IMR-90 (cell line): ENCODE measurements at regions not wholly inside any gene's neighbourhood (a gene's known extent, or its start where the extent isn't known, plus 50 kb on each side); places are given as distances from the start of the nearest gene placed in this dataset.

ENCODE experiments used
- ATAC-seq: fragments of 200-7000 bp; cut with Tn5 transposase; 2 replicates; pipeline ENCODE4 v1.9.1; 2020; ENCODE audit warnings: low read depth, mild to moderate bottlenecking, moderate library complexity
- BruUV-seq: library from RNA; stranded (reverse); fragments of 400-500 nt; replicated peaks from 2 replicates; lab custom pipeline; 2021; lab: Mats Ljungman, UMichigan
- CTCF ChIA-PET: fragments of 300-600 bp; formaldehyde crosslinking; extraction: SDS; loops from one replicate; lab custom pipeline; 2021; ENCODE audit warnings: antibody characterized with exemption; lab: Yijun Ruan, JAX
- POLR2A ChIA-PET: fragments of 300-600 bp; sonication (Branson Sonifier 250); formaldehyde crosslinking; loops from one replicate; lab custom pipeline; 2022; ENCODE audit warnings: antibody characterized with exemption; ENCODE audit not compliant: unreplicated experiment; lab: Charles Lee
- DNase-seq: peaks from one replicate; pipeline ENCODE4 v3.0.0; 2013
- H2AFZ ChIP-seq: replicated peaks from 2 replicates; pipeline ENCODE3; 2013; ENCODE audit warnings: low read length, mild to moderate bottlenecking; ENCODE audit not compliant: poor library complexity
- H2AK5ac ChIP-seq: 2 replicates; pipeline ENCODE4 v1.6.1; 2013; ENCODE audit warnings: low read depth, low read length, inconsistent platforms
- H2AK9ac ChIP-seq: replicated peaks from 2 replicates; pipeline ENCODE3; 2013; ENCODE audit warnings: mild to moderate bottlenecking, low read depth, low read length, moderate library complexity; ENCODE audit not compliant: poor library complexity
- H2BK120ac ChIP-seq: 2 replicates; pipeline ENCODE4 v1.6.1; 2013; ENCODE audit warnings: low read depth, low read length, inconsistent platforms
- H2BK15ac ChIP-seq: 3 replicates; pipeline ENCODE4 v1.6.1; 2013; ENCODE audit warnings: low read depth, low read length, inconsistent platforms
- H2BK20ac ChIP-seq: 2 replicates; pipeline ENCODE4 v1.6.1; 2013; ENCODE audit warnings: low read depth, mild to moderate bottlenecking, inconsistent platforms, low read length, moderate library complexity
- H2BK5ac ChIP-seq: 2 replicates; pipeline ENCODE4 v1.6.1; 2013; ENCODE audit warnings: mild to moderate bottlenecking, low read depth, low read length, inconsistent platforms; ENCODE audit not compliant: poor library complexity, severe bottlenecking
- H3K14ac ChIP-seq: replicated peaks from 2 replicates; pipeline ENCODE4 v1.6.1; 2013; ENCODE audit warnings: low read depth, low read length, inconsistent platforms
- H3K18ac ChIP-seq: 2 replicates; pipeline ENCODE4 v1.6.1; 2013; ENCODE audit warnings: low read depth, low read length, control low read depth
- H3K23ac ChIP-seq: 2 replicates; pipeline ENCODE4 v1.6.1; 2013; ENCODE audit warnings: low read depth, low read length, inconsistent platforms
- H3K27ac ChIP-seq: 2 replicates; pipeline ENCODE4 v1.5.1; 2013; ENCODE audit warnings: mild to moderate bottlenecking, control low read depth, low read length; ENCODE audit not compliant: insufficient read depth
- H3K27me3 ChIP-seq: 2 replicates; pipeline ENCODE4 v1.6.1; 2013; ENCODE audit warnings: low read length; ENCODE audit not compliant: control insufficient read depth, insufficient read depth
- H3K36me3 ChIP-seq: 2 replicates; pipeline ENCODE4 v1.6.1; 2013; ENCODE audit warnings: low read length, mixed read lengths; ENCODE audit not compliant: control insufficient read depth, insufficient read depth
- H3K4ac ChIP-seq: 2 replicates; pipeline ENCODE4 v1.6.1; 2013; ENCODE audit warnings: low read depth, low read length, inconsistent platforms
- H3K4me1 ChIP-seq: 2 replicates; pipeline ENCODE4 v1.6.1; 2013; ENCODE audit warnings: low read length, mixed read lengths; ENCODE audit not compliant: control insufficient read depth, insufficient read depth
- H3K4me2 ChIP-seq: 2 replicates; pipeline ENCODE4 v1.6.1; 2013; ENCODE audit warnings: low read depth, mild to moderate bottlenecking, control low read depth, low read length, moderate library complexity
- H3K4me3 ChIP-seq: 2 replicates; pipeline ENCODE4 v1.5.1; 2013; ENCODE audit warnings: low read depth, mild to moderate bottlenecking, control low read depth, low read length, moderate library complexity; ENCODE audit not compliant: insufficient read depth
- H3K56ac ChIP-seq: 2 replicates; pipeline ENCODE4 v1.6.1; 2013; ENCODE audit warnings: low read length, inconsistent platforms; ENCODE audit not compliant: insufficient read depth; ENCODE audit errors: extremely low read depth
- H3K79me1 ChIP-seq, 2 experiments: 2 replicates each; pipeline ENCODE4 v1.6.1; 2013; ENCODE audit warnings: low read length in 2 of 2, inconsistent platforms in 1 of 2, low read depth in 1 of 2
- H3K9ac ChIP-seq: 2 replicates; pipeline ENCODE4 v1.6.1; 2013; ENCODE audit warnings: low read depth, low read length, control low read depth
- H3K9me1 ChIP-seq: 2 replicates; pipeline ENCODE4 v1.6.1; 2013; ENCODE audit warnings: low read length, inconsistent platforms; ENCODE audit not compliant: insufficient read depth
- H3K9me3 ChIP-seq: 2 replicates; pipeline ENCODE4 v1.6.1; 2013; ENCODE audit warnings: low read length; ENCODE audit not compliant: control insufficient read depth, insufficient read depth
- H4K20me1 ChIP-seq: 2 replicates; pipeline ENCODE4 v1.6.1; 2013; ENCODE audit warnings: low read length, inconsistent platforms; ENCODE audit not compliant: insufficient read depth
- H4K5ac ChIP-seq: 2 replicates; pipeline ENCODE4 v1.6.1; 2013; ENCODE audit warnings: mild to moderate bottlenecking, low read depth, low read length, control low read depth
- H4K8ac ChIP-seq, 2 experiments: 2 replicates each; pipeline ENCODE4 v1.6.1; 2013; ENCODE audit warnings: low read depth in 2 of 2, low read length in 2 of 2, control low read depth in 1 of 2, inconsistent platforms in 1 of 2
- H4K91ac ChIP-seq: 2 replicates; pipeline ENCODE4 v1.6.1; 2013; ENCODE audit warnings: low read depth, low read length, inconsistent platforms; ENCODE audit not compliant: insufficient read depth
- BHLHE40 ChIP-seq: fragments of 150-350 bp; IDR thresholded peaks from 2 replicates; pipeline ENCODE4 v1.6.1; 2016; ENCODE audit warnings: mild to moderate bottlenecking, low read depth, low read length
- CEBPB ChIP-seq: IDR thresholded peaks from 2 replicates; pipeline ENCODE4 v1.6.1; 2012; ENCODE audit warnings: low read depth, low read length, improper control_type of control experiment
- CHD1 ChIP-seq: IDR thresholded peaks from 2 replicates; pipeline ENCODE4 v1.6.1; 2012; ENCODE audit warnings: low read depth, low read length, improper control_type of control experiment
- ELK1 ChIP-seq: fragments of 150-350 bp; IDR thresholded peaks from 2 replicates; pipeline ENCODE4 v1.6.1; 2016; ENCODE audit warnings: low read depth, mild to moderate bottlenecking, low read length, moderate library complexity, borderline replicate concordance
- FOS ChIP-seq: fragments of 150-350 bp; IDR thresholded peaks from 2 replicates; pipeline ENCODE4 v1.6.1; 2016; ENCODE audit warnings: low read depth, low read length
- MAZ ChIP-seq: IDR thresholded peaks from 2 replicates; pipeline ENCODE4 v1.6.1; 2012; ENCODE audit warnings: low read depth, mild to moderate bottlenecking, low read length, improper control_type of control experiment, moderate library complexity, borderline replicate concordance
- MXI1 ChIP-seq: IDR thresholded peaks from 2 replicates; pipeline ENCODE4 v1.6.1; 2012; ENCODE audit warnings: low read depth, mild to moderate bottlenecking, low read length, moderate library complexity, borderline replicate concordance
- POLR2A ChIP-seq: IDR thresholded peaks from 2 replicates; pipeline ENCODE4 v1.6.1; 2012; ENCODE audit warnings: mild to moderate bottlenecking, low read depth, low read length
- RAD21 ChIP-seq: IDR thresholded peaks from 2 replicates; pipeline ENCODE4 v1.6.1; 2012; ENCODE audit warnings: low read length, improper control_type of control experiment
- RCOR1 ChIP-seq: IDR thresholded peaks from 2 replicates; pipeline ENCODE4 v1.6.1; 2012; ENCODE audit warnings: mild to moderate bottlenecking, low read length, improper control_type of control experiment; ENCODE audit not compliant: insufficient replicate concordance
- SMC3 ChIP-seq: fragments of 150-350 bp; IDR thresholded peaks from 2 replicates; pipeline ENCODE4 v1.6.1; 2016; ENCODE audit warnings: low read depth, mild to moderate bottlenecking, antibody characterized with exemption, low read length, moderate library complexity
- USF2 ChIP-seq: fragments of 150-350 bp; IDR thresholded peaks from 2 replicates; pipeline ENCODE4 v1.6.1; 2017; ENCODE audit warnings: mild to moderate bottlenecking, antibody characterized with exemption, low read length, low read depth
- WGBS, 2 experiments: methylation state at CpG; one replicate each; pipeline versions ENCODE4 v1.1.5 to v1.1.7; 2013; ENCODE audit warnings: missing lambda C conversion rate in 2 of 2; ENCODE audit not compliant: insufficient read length in 1 of 2; ENCODE audit errors: extremely low coverage in 2 of 2; 5-methylcytosine and 5-hydroxymethylcytosine counted together
- dilution Hi-C: fragments of 300-500 bp; cut with HindIII; formaldehyde crosslinking; loops from one replicate; pipeline ENCODE4 v1.14.3; 2018; ENCODE audit warnings: low sequenced_read_pairs; ENCODE audit not compliant: unreplicated experiment
- in situ Hi-C: fragments of 300-500 bp; cut with MboI; formaldehyde crosslinking; loops from 3 replicates; pipeline ENCODE4 v1.14.3; 2019; ENCODE audit warnings: low sequenced_read_pairs, inconsistent platforms, mixed read lengths
- intact Hi-C: fragments of 100-400 bp; cut with micrococcal nuclease; formaldehyde crosslinking; loops from 2 replicates; pipeline ENCODE4 v1.10.0; 2022
- TF ChIP-seq, protein P1 (sequence below): conservative IDR thresholded peaks from 2 replicates; pipeline ENCODE4 v1.5.1; 2012; ENCODE audit warnings: mild to moderate bottlenecking, low read depth, low read length, improper control_type of control experiment

- Histone ChIP-seq H3K9me1 (no peaks in the 10 kb centered on the region), H3K79me1 (no peaks in the 10 kb centered on the region), H3K4me1 (no peaks in the 10 kb centered on the region), H2AK9ac (no peak overlapping the region), H3K56ac (no peak overlapping the region), H2BK5ac (no peak overlapping the region), H4K5ac (no peak overlapping the region), H3K4me2 (no peak overlapping the region), H3K36me3 (no peaks in the 10 kb centered on the region), H2BK15ac (no peak overlapping the region), H4K91ac (no peak overlapping the region), H3K18ac (no peak overlapping the region), H2AFZ (no peak overlapping the region), H3K4me3 (no peak overlapping the region), H4K8ac (no peak overlapping the region), H3K23ac (no peak overlapping the region), H3K9ac (no peak overlapping the region), H3K14ac (no peak overlapping the region), H2AK5ac (no peak overlapping the region), H3K27me3 (peaks cover 15% of the 10 kb centered on the region), H2BK20ac (no peak overlapping the region), H4K20me1 (no peaks in the 10 kb centered on the region), H3K27ac (no peak overlapping the region), H2BK120ac (no peak overlapping the region), H3K9me3 (no peaks in the 10 kb centered on the region), H3K4ac (no peak overlapping the region)
- no peak for ATAC-seq
- no peak for DNase-seq
- BruUV-seq, result no TSS peak
- intact Hi-C loops (loop anchor here (5.0 kb wide), 1 partner anchor 34 kb away; no protein-coding TSS in a partner anchor), in situ Hi-C loops (no loop called here), dilution Hi-C loops (no loop called here)
- no peak for TF ChIP-seq SMC3
- TF ChIP-seq FOS, result no peak
- no peak for TF ChIP-seq BHLHE40
- no peak for TF ChIP-seq CHD1
- no peak for TF ChIP-seq RCOR1
- TF ChIP-seq, protein P1, sequence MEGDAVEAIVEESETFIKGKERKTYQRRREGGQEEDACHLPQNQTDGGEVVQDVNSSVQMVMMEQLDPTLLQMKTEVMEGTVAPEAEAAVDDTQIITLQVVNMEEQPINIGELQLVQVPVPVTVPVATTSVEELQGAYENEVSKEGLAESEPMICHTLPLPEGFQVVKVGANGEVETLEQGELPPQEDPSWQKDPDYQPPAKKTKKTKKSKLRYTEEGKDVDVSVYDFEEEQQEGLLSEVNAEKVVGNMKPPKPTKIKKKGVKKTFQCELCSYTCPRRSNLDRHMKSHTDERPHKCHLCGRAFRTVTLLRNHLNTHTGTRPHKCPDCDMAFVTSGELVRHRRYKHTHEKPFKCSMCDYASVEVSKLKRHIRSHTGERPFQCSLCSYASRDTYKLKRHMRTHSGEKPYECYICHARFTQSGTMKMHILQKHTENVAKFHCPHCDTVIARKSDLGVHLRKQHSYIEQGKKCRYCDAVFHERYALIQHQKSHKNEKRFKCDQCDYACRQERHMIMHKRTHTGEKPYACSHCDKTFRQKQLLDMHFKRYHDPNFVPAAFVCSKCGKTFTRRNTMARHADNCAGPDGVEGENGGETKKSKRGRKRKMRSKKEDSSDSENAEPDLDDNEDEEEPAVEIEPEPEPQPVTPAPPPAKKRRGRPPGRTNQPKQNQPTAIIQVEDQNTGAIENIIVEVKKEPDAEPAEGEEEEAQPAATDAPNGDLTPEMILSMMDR, result no peak
- no peak for TF ChIP-seq USF2
- TF ChIP-seq MXI1, result no peak
- no peak for TF ChIP-seq POLR2A
- TF ChIP-seq ELK1, result no peak
- no peak for TF ChIP-seq CEBPB
- TF ChIP-seq RAD21, result no peak
- no peak for TF ChIP-seq MAZ
- ChIA-PET POLR2A (no interaction called here), CTCF (no interaction called here)
- no CpG with 5 or more reads among the region's 1 CpG for whole genome bisulfite sequencing, 2 experiments
Measured at GRCh38 chr11:20213790-20214189, 53.5 kb upstream of the DBX1 start.
